ENCODE measurements at regions not wholly inside any gene's neighbourhood (a gene's known extent, or its start where the extent isn't known, plus 50 kb on each side); places are given as distances from the start of the nearest gene placed in this dataset.

DNA sequence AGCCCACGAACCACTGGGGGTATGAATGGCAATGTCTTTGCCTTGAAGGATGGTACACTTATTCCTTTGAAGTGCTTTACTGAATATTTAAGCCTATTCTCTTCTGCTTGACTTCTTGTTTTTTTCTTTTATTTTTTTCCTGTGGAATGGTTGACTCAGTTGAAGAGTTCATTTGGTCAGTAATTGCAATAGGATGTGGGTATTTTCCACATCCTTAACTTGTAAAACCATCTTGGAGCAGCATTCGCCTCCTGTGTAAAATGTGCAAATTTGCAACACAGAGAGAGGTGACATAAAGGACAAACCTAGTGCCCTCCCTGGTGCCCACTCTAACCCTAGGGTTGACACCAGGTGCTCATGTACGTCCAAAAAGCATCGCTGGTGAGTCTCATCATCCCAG is 347.0 kb downstream of the GATA3 start:
- 84 to 91% methylated on average over 4 of the region's 4 CpGs for WGBS, 2 donors
- TF ChIP-seq CTCF (IDR thresholded peaks at IDR 0.05) = no peak
- no peak for TF ChIP-seq POLR2A (IDR thresholded peaks at IDR 0.05)
- Histone ChIP-seq H3K27me3 (no peaks in the 10 kb centered on the region), H3K27ac (no peak overlapping the region), H3K36me3 (no peaks in the 10 kb centered on the region), H3K4me1 (peaks cover 7 to 8% of the 10 kb centered on the region in 2 donors), H3K4me3 (replicated peaks in 1 of 3) (no peak overlapping the region), H3K9me3 (no peaks in the 10 kb centered on the region)
- DNase-seq = no peak
- intact Hi-C loops (cut with DNase I) = no loop called here

DNA sequence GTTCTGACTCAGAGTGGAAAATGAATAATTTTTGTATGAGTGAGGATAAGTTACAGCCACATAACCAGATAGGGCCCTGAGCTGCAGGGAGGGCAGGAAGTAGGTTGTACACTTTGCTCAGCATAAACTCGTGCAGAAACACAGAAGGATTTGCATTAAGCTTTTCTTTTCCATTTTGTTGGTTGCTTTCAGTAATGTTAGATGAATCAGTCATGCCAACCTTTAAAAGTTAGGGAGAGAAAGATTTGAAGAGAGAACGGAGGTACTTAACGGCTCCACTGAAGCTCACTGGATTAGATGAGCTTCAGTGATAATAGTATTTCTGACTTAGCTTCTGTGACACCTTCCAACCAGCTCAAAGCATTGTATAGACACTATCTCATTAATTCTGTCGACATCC is 348.1 kb downstream of the GATA3 start:
- Histone ChIP-seq H3K4me1 (peaks cover 7 to 8% of the 10 kb centered on the region in 2 donors), H3K4me3 (replicated peaks in 1 of 3) (no peak overlapping the region), H3K27me3 (no peaks in the 10 kb centered on the region), H3K9me3 (no peaks in the 10 kb centered on the region), H3K27ac (no peak overlapping the region), H3K36me3 (no peaks in the 10 kb centered on the region)
- TF ChIP-seq POLR2A (IDR thresholded peaks at IDR 0.05) (no peak), CTCF (IDR thresholded peaks at IDR 0.05) (no peak)
- 61 to 62% methylated on average over 4 of the region's 4 CpGs for WGBS, 2 donors
- intact Hi-C loops (cut with DNase I) = no loop called here
- DNase-seq = no peak

- TF ChIP-seq POLR2A (IDR thresholded peaks at IDR 0.05) = no peak
- TF ChIP-seq CTCF (IDR thresholded peaks at IDR 0.05) = no peak
- Histone ChIP-seq H3K9me3 (no peaks in the 10 kb centered on the region), H3K27ac (peak overlapping the region; percentile 6 to 54 (median 38)), H3K4me3 (replicated peaks in 1 of 3) (no peak overlapping the region), H3K36me3 (no peaks in the 10 kb centered on the region), H3K4me1 (peaks cover 7 to 8% of the 10 kb centered on the region in 2 donors), H3K27me3 (no peaks in the 10 kb centered on the region)
- intact Hi-C loops (cut with DNase I) = no loop called here
- WGBS, 2 donors = 74 to 84% methylated on average over 4 of the region's 4 CpGs
- DNase-seq = peak in 1 of 2 donors; percentile 10
Observed at GRCh38 chr10:8403711-8404371, 349.4 kb downstream of the GATA3 start.

DNA sequence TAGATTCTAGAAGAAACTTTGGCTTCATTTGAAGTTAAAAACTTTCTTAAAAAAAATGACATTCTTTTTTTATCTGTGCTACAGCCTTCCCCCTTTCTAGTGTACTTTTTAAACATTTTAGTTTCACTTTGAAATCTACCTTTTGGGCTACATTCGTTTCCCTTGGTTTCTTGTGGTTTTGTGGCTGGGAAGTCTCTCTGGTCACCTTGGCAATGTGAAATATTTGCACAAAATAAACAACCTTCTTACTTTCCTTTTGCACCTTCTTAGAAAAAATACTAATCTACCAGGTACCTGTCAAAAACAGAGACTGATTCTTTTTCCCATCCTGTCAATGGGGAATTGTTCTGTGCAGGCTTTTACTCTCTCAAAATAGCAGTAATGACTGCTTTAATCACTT is 350.2 kb downstream of the GATA3 start:
- H3K4me1 ChIP-seq = peaks cover 7 to 8% of the 10 kb centered on the region in 2 donors
- no peak overlapping the region for H3K4me3 ChIP-seq (replicated peaks in 1 of 3)
- TF ChIP-seq POLR2A (IDR thresholded peaks at IDR 0.05) = no peak
- TF ChIP-seq CTCF (IDR thresholded peaks at IDR 0.05) = no peak
- H3K27me3 ChIP-seq = no peaks in the 10 kb centered on the region
- no peaks in the 10 kb centered on the region for H3K9me3 ChIP-seq
- H3K36me3 ChIP-seq = no peaks in the 10 kb centered on the region
- 18 to 27% methylated on average over 1 of the region's 1 CpG for WGBS, 2 donors
- H3K27ac ChIP-seq = peak overlapping the region; percentile 6 to 54 (median 38)
- intact Hi-C loops (cut with DNase I) = no loop called here
- DNase-seq = peak in 1 of 2 donors; percentile 3

DNA sequence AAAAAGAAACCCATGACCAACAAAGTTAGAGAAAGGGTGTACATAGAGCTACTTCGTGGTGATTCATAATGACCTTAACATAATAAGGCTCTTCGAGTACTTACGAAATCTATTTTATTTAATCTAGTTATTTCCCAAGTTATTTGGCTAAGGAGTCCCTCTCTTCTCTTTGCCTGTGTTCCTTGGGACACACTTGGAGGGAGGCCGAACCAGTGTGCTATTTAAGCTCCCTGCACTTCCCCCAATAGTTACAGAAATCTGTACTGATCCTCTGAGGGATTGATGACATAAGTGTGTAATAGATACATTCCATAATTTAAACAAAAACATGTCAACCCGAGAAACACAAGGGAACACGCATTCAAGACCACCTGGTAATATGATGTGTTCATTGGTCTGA is 351.1 kb downstream of the GATA3 start:
- Histone ChIP-seq H3K36me3 (no peaks in the 10 kb centered on the region), H3K27ac (no peak overlapping the region), H3K4me1 (peaks cover 7 to 8% of the 10 kb centered on the region in 2 donors), H3K9me3 (no peaks in the 10 kb centered on the region), H3K4me3 (replicated peaks in 1 of 3) (no peak overlapping the region), H3K27me3 (no peaks in the 10 kb centered on the region)
- WGBS, 2 donors = 68 to 76% methylated on average over 6 of the region's 6 CpGs
- intact Hi-C loops (cut with DNase I) = no loop called here
- no peak for DNase-seq
- no peak for TF ChIP-seq POLR2A (IDR thresholded peaks at IDR 0.05)

Data from thyroid gland (tissue), 4 donors.